ENCODE measurements at regions not wholly inside any gene's neighbourhood (a gene's known extent, or its start where the extent isn't known, plus 50 kb on each side); places are given as distances from the start of the nearest gene placed in this dataset.
A peak's percentile ranks its signal among the peaks of the same experiment; 100 is the strongest.
"Not testable (repeated sequence)": the region's sequence is repeated elsewhere in the genome, so short reads cannot be mapped to it uniquely, and the experiment has no call there.

DNA sequence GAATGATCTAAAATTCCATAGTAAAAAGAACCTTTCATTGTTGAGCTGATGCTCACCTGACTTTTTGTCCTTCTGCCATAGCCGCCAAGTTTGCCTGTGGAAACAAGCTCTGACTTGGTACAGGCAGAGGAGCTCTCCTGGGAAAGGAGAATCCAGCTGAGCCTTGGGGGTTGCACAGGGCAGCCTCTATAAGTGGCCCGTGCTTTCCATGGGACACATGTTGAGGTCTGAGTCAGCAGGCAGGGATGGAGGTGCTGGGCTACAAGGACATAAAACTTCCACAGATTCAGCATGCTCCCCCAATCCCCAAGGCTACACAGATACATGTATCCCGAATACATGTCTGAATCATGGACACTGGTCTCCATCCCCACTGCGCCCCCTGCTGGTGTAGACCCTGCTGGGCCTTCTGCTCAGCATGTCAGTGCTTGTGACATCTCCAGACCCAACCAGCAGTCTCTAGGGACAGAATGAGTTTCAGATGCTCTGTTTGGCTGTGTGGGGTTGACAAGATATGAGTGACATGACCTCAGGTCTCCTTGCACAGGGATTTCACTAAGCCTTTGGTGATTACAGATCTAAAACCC is 551.7 kb downstream of the RPIA start:
- intact Hi-C loops (cut with micrococcal nuclease; ENCODE audit: unreplicated experiment); H3K4me1 ChIP-seq (ENCODE audit: insufficient read depth, low read length, poor library complexity, severe bottlenecking); POLR2A ChIA-PET (ENCODE audit: low non-redundant PET); H3K27ac ChIP-seq (ENCODE audit: low read depth, low read length, poor library complexity, severe bottlenecking); DNase-seq (ENCODE audit: low spot score); BruUV-seq (replicated peaks); H3K27me3 ChIP-seq (replicated peaks; ENCODE audit: insufficient read depth, low read depth, low read length, poor library complexity); H3K36me3 ChIP-seq (ENCODE audit: insufficient read depth, low read length, poor library complexity, severe bottlenecking); H3K4me3 ChIP-seq (ENCODE audit: low read depth, low read length, poor library complexity, severe bottlenecking); CTCF ChIA-PET; H3K9me3 ChIP-seq (ENCODE audit: low read depth, low read length, poor library complexity, severe bottlenecking): not testable (repeated sequence)
- TF ChIP-seq, protein P1, sequence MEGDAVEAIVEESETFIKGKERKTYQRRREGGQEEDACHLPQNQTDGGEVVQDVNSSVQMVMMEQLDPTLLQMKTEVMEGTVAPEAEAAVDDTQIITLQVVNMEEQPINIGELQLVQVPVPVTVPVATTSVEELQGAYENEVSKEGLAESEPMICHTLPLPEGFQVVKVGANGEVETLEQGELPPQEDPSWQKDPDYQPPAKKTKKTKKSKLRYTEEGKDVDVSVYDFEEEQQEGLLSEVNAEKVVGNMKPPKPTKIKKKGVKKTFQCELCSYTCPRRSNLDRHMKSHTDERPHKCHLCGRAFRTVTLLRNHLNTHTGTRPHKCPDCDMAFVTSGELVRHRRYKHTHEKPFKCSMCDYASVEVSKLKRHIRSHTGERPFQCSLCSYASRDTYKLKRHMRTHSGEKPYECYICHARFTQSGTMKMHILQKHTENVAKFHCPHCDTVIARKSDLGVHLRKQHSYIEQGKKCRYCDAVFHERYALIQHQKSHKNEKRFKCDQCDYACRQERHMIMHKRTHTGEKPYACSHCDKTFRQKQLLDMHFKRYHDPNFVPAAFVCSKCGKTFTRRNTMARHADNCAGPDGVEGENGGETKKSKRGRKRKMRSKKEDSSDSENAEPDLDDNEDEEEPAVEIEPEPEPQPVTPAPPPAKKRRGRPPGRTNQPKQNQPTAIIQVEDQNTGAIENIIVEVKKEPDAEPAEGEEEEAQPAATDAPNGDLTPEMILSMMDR (conservative IDR thresholded peaks at IDR 0.05; ENCODE audit: low read depth, low read length), result 0 out of 2 replicates have a peak, but pooled peaks have one; percentile 51

DNA sequence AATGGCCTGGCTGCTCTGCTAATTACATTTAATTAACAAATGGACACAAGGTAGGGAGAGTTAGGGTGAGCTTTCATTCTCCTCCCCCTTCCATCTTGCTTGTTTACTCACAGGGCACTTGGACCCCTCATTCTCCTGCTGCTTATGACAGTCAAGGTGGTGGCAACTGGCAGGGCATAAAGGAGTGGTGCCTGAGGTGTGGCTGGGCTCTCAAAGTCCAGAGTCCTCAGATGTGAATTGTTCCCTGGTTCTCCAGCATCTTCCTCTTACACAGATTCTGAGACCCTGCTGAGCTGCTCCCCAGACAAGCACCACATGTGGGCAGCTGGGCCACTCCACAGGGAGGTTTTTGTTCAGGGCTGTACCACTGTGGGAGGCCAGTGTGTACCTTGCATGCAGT is 552.9 kb downstream of the RPIA start:
- H3K4me3 ChIP-seq (ENCODE audit: low read depth, low read length, poor library complexity, severe bottlenecking); H3K27me3 ChIP-seq (replicated peaks; ENCODE audit: insufficient read depth, low read depth, low read length, poor library complexity); H3K4me1 ChIP-seq (ENCODE audit: insufficient read depth, low read length, poor library complexity, severe bottlenecking); H3K9me3 ChIP-seq (ENCODE audit: low read depth, low read length, poor library complexity, severe bottlenecking); BruUV-seq (replicated peaks); DNase-seq (ENCODE audit: low spot score); H3K27ac ChIP-seq (ENCODE audit: low read depth, low read length, poor library complexity, severe bottlenecking); CTCF ChIA-PET; intact Hi-C loops (cut with micrococcal nuclease; ENCODE audit: unreplicated experiment); POLR2A ChIA-PET (ENCODE audit: low non-redundant PET); H3K36me3 ChIP-seq (ENCODE audit: insufficient read depth, low read length, poor library complexity, severe bottlenecking): not testable (repeated sequence)

DNA sequence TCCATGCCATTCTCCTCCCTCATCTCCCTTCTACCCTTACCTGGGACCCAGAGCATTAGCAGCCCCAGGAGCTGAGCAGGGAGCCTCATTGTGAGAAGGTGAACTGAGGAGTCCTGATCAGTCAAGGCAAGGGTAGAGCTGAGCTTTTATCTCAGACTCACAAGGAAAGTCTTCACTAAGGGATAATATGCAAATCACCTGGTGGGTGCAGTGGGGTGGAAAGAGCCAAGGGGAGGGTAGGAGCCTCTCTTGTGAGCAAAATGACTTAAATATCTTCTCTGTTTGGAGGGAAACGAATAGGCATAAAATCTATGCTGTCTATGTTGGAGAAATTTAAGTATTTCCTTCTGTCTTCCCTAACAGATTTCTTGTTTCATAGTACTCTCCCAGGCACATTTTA is 554.0 kb downstream of the RPIA start:
- H3K4me1 ChIP-seq (ENCODE audit: insufficient read depth, low read length, poor library complexity, severe bottlenecking); H3K36me3 ChIP-seq (ENCODE audit: insufficient read depth, low read length, poor library complexity, severe bottlenecking); POLR2A ChIA-PET (ENCODE audit: low non-redundant PET); CTCF ChIA-PET; H3K27ac ChIP-seq (ENCODE audit: low read depth, low read length, poor library complexity, severe bottlenecking); intact Hi-C loops (cut with micrococcal nuclease; ENCODE audit: unreplicated experiment); DNase-seq (ENCODE audit: low spot score); H3K4me3 ChIP-seq (ENCODE audit: low read depth, low read length, poor library complexity, severe bottlenecking); BruUV-seq (replicated peaks); H3K9me3 ChIP-seq (ENCODE audit: low read depth, low read length, poor library complexity, severe bottlenecking); H3K27me3 ChIP-seq (replicated peaks; ENCODE audit: insufficient read depth, low read depth, low read length, poor library complexity): not testable (repeated sequence)

DNA sequence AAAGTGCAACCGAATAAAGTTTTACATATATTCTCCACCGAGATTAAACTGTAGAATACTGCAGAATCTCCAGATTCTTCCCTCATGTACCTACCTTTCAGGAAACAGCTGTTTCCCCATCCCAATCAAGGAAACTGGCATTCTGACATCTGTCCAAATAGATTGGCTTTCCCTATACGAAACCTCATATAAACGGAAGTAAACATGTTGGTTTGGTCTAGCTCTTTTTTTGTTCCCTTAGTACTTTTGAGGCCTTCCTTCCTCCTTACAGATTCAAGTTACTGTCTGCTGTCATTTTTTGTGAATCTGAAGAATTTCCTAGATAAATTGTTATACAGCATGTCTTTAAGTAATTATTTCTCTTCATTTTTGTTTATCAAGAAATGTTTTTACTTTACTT is 554.6 kb downstream of the RPIA start:
- H3K27me3 ChIP-seq (replicated peaks; ENCODE audit: insufficient read depth, low read depth, low read length, poor library complexity); DNase-seq (ENCODE audit: low spot score); POLR2A ChIA-PET (ENCODE audit: low non-redundant PET); H3K4me3 ChIP-seq (ENCODE audit: low read depth, low read length, poor library complexity, severe bottlenecking); BruUV-seq (replicated peaks); H3K36me3 ChIP-seq (ENCODE audit: insufficient read depth, low read length, poor library complexity, severe bottlenecking); H3K9me3 ChIP-seq (ENCODE audit: low read depth, low read length, poor library complexity, severe bottlenecking); H3K4me1 ChIP-seq (ENCODE audit: insufficient read depth, low read length, poor library complexity, severe bottlenecking); CTCF ChIA-PET; H3K27ac ChIP-seq (ENCODE audit: low read depth, low read length, poor library complexity, severe bottlenecking); intact Hi-C loops (cut with micrococcal nuclease; ENCODE audit: unreplicated experiment): not testable (repeated sequence)

DNA sequence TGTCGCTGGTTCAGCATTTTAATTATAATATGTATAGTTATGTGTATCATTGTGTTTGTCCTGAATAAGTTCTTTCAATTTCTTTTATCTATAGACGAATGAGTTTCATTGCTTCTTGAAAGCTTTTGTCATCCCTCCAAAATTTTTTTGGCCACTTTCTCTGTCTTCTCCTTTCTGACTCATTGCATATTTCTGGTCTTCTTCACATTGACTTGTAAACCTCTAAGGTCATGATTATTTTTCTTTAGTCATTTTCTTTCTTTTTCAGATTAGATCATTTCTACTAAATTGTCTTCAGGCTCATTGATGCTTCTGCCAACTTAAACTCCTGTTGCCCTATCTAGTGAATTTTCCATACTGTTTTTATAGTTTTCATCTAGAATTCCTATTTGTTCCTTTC is 555.1 kb downstream of the RPIA start:
- H3K27me3 ChIP-seq (replicated peaks; ENCODE audit: insufficient read depth, low read depth, low read length, poor library complexity); H3K9me3 ChIP-seq (ENCODE audit: low read depth, low read length, poor library complexity, severe bottlenecking); intact Hi-C loops (cut with micrococcal nuclease; ENCODE audit: unreplicated experiment); DNase-seq (ENCODE audit: low spot score); H3K36me3 ChIP-seq (ENCODE audit: insufficient read depth, low read length, poor library complexity, severe bottlenecking); BruUV-seq (replicated peaks); CTCF ChIA-PET; H3K4me1 ChIP-seq (ENCODE audit: insufficient read depth, low read length, poor library complexity, severe bottlenecking); H3K4me3 ChIP-seq (ENCODE audit: low read depth, low read length, poor library complexity, severe bottlenecking); POLR2A ChIA-PET (ENCODE audit: low non-redundant PET); H3K27ac ChIP-seq (ENCODE audit: low read depth, low read length, poor library complexity, severe bottlenecking): not testable (repeated sequence)

DNA sequence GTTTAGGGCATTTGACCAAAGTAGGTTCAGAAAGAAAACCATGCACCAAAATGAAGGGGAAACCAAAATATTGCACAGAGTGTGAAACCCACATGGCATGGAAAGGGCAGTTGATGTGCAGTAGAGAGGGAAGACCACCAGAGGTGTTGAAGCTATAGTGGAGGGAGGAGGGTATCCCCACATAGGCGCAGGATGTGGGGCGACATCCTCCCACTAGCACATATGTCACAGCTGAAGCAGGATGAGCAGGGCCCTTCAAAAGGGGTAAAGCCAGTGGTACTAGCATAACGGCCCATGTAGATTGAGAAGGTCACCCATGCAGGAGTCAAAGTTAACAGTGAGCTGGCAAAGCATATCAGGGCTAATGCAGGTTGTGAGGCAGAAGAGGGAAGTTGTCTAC is 563.5 kb downstream of the RPIA start:
- BruUV-seq (replicated peaks); H3K4me1 ChIP-seq (ENCODE audit: insufficient read depth, low read length, poor library complexity, severe bottlenecking); H3K27me3 ChIP-seq (replicated peaks; ENCODE audit: insufficient read depth, low read depth, low read length, poor library complexity); H3K4me3 ChIP-seq (ENCODE audit: low read depth, low read length, poor library complexity, severe bottlenecking); H3K27ac ChIP-seq (ENCODE audit: low read depth, low read length, poor library complexity, severe bottlenecking); H3K9me3 ChIP-seq (ENCODE audit: low read depth, low read length, poor library complexity, severe bottlenecking); H3K36me3 ChIP-seq (ENCODE audit: insufficient read depth, low read length, poor library complexity, severe bottlenecking); DNase-seq (ENCODE audit: low spot score); CTCF ChIA-PET; POLR2A ChIA-PET (ENCODE audit: low non-redundant PET); intact Hi-C loops (cut with micrococcal nuclease; ENCODE audit: unreplicated experiment): not testable (repeated sequence)

DNA sequence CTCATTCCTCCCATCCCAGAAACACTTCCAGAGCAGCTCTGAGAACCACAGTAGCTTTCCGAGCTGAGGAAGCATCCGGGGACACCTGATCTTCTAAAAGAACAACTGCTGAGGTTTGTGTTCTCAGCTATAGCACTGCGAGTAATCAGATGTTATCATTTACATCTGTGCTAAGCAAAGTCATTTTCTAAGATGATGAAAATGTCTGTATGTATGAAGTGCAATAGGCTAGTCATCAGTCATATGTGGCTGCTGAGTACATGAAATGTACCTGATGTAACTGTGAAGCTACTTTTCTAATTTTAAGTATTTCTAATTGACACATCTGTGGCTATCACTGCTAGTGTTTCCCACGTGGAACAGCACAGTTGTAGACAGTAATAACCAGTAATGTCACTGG is 582.0 kb downstream of the RPIA start:
- H3K36me3 ChIP-seq (ENCODE audit: insufficient read depth, low read length, poor library complexity, severe bottlenecking); DNase-seq (ENCODE audit: low spot score); H3K4me1 ChIP-seq (ENCODE audit: insufficient read depth, low read length, poor library complexity, severe bottlenecking); H3K9me3 ChIP-seq (ENCODE audit: low read depth, low read length, poor library complexity, severe bottlenecking); intact Hi-C loops (cut with micrococcal nuclease; ENCODE audit: unreplicated experiment); BruUV-seq (replicated peaks); POLR2A ChIA-PET (ENCODE audit: low non-redundant PET); H3K27ac ChIP-seq (ENCODE audit: low read depth, low read length, poor library complexity, severe bottlenecking); H3K4me3 ChIP-seq (ENCODE audit: low read depth, low read length, poor library complexity, severe bottlenecking); CTCF ChIA-PET; H3K27me3 ChIP-seq (replicated peaks; ENCODE audit: insufficient read depth, low read depth, low read length, poor library complexity): not testable (repeated sequence)

Measured in A673 (cell line).